SK-N-SH (cell line): ENCODE measurements at regions not wholly inside any gene's neighbourhood (a gene's known extent, or its start where the extent isn't known, plus 50 kb on each side); places are given as distances from the start of the nearest gene placed in this dataset.

Experiments
- CTCF ChIA-PET: fragments of 300-600, 350-600 bp; formaldehyde crosslinking; extraction: SDS; loops from one replicate; lab custom pipeline; 2021; lab: Yijun Ruan, JAX
- POLR2A ChIA-PET: fragments of 350-600 bp; sonication (Branson Sonifier 250); formaldehyde crosslinking; extraction: SDS; loops from one replicate; lab custom pipeline; 2020; ENCODE audit warnings: antibody characterized with exemption, inconsistent platforms; lab: Yijun Ruan, JAX
- DNase-seq: peaks from one replicate; pipeline ENCODE4 v3.0.0; 2012
- H2AFZ ChIP-seq: fragments of 200-600 bp; sonication (generic); 2 replicates; pipeline ENCODE4 v1.8.1; 2016; ENCODE audit warnings: antibody characterized with exemption, mild to moderate bottlenecking, low read depth
- H3F3A ChIP-seq: fragments of 200-600 bp; sonication (generic); replicated peaks from 2 replicates; pipeline ENCODE3; 2016; ENCODE audit warnings: antibody characterized with exemption, mild to moderate bottlenecking; ENCODE audit not compliant: insufficient read depth
- H3K27ac ChIP-seq, 2 experiments: fragments of 200-500 bp in 1 of 2; fragments of 200-600 bp in 1 of 2; sonication (Bioruptor generic) in 1 of 2; sonication (generic), shearing (Covaris generic) in 1 of 2; 2 replicates each; pipeline versions ENCODE4 v1.5.1 to v1.6.1; 2014 to 2016; ENCODE audit warnings: low read depth in 2 of 2, inconsistent platforms in 1 of 2, low read length in 1 of 2, mild to moderate bottlenecking in 1 of 2, mixed read lengths in 1 of 2
- H3K27me3 ChIP-seq: fragments of 200-600 bp; sonication (generic), shearing (Covaris generic); 2 replicates; pipeline ENCODE4 v1.6.1; 2016; ENCODE audit warnings: mixed run types; ENCODE audit not compliant: insufficient read depth
- H3K36me3 ChIP-seq, 2 experiments: fragments of 200-500 bp in 1 of 2; fragments of 200-600 bp in 1 of 2; sonication (Bioruptor generic) in 1 of 2; sonication (generic) in 1 of 2; replicated peaks in 1 of 2; 2 replicates each; pipeline versions ENCODE3 to v1.5.1; 2014 to 2016; ENCODE audit warnings: low read length in 1 of 2, mild to moderate bottlenecking in 1 of 2; ENCODE audit not compliant: insufficient read depth in 2 of 2, control insufficient read depth in 1 of 2
- H3K4me1 ChIP-seq, 2 experiments: fragments of 200-500 bp in 1 of 2; fragments of 200-600 bp in 1 of 2; sonication (Bioruptor generic) in 1 of 2; sonication (generic), shearing (Covaris generic) in 1 of 2; 2 replicates each; pipeline versions ENCODE4 v1.5.1 to v1.6.1; 2014 to 2016; ENCODE audit warnings: low read depth in 1 of 2, low read length in 1 of 2, mixed run types in 1 of 2; ENCODE audit not compliant: insufficient read depth in 2 of 2, control insufficient read depth in 1 of 2
- H3K4me2 ChIP-seq: fragments of 200-600 bp; sonication (generic), shearing (Covaris generic); 2 replicates; pipeline ENCODE4 v1.6.1; 2017; ENCODE audit warnings: mixed run types
- H3K4me3 ChIP-seq, 2 experiments: fragments of 200-500 bp in 1 of 2; fragments of 200-600 bp in 1 of 2; sonication (Bioruptor generic) in 1 of 2; sonication (generic), shearing (Covaris generic) in 1 of 2; 2 replicates each; pipeline versions ENCODE4 v1.5.1 to v1.8.1; 2014 to 2016; ENCODE audit warnings: low read depth in 2 of 2, inconsistent platforms in 1 of 2, low read length in 1 of 2, mild to moderate bottlenecking in 1 of 2, mixed read lengths in 1 of 2, moderate library complexity in 1 of 2
- H3K79me2 ChIP-seq: fragments of 200-600 bp; sonication (generic); 2 replicates; pipeline ENCODE4 v1.8.1; 2017; ENCODE audit warnings: mild to moderate bottlenecking; ENCODE audit not compliant: insufficient read depth
- H3K9ac ChIP-seq: fragments of 200-600 bp; sonication (generic); 2 replicates; pipeline ENCODE4 v1.6.1; 2017; ENCODE audit warnings: mixed run types
- H3K9me2 ChIP-seq: fragments of 200-600 bp; sonication (generic); 2 replicates; pipeline ENCODE4 v1.6.1; 2017; ENCODE audit warnings: mixed run types
- H3K9me3 ChIP-seq: fragments of 200-600 bp; sonication (generic); 2 replicates; pipeline ENCODE4 v1.6.1; 2017; ENCODE audit warnings: mixed run types, mild to moderate bottlenecking, moderate library complexity
- H4K20me1 ChIP-seq: fragments of 200-600 bp; sonication (generic); 2 replicates; pipeline ENCODE4 v1.6.1; 2017; ENCODE audit warnings: mild to moderate bottlenecking, mixed run types; ENCODE audit not compliant: insufficient read depth
- EP300 ChIP-seq, 2 experiments: IDR thresholded peaks; 2 replicates each; pipeline versions ENCODE4 v1.4.0 to v1.6.1; 2012; ENCODE audit warnings: borderline replicate concordance in 1 of 2, low read depth in 1 of 2, low read length in 1 of 2
- FOSL2 ChIP-seq: IDR thresholded peaks from 2 replicates; pipeline ENCODE4 v1.4.0; 2012; ENCODE audit warnings: low read depth, mild to moderate bottlenecking, moderate library complexity, borderline replicate concordance
- FOXJ3 ChIP-seq: sonication (generic); formaldehyde crosslinking; IDR thresholded peaks from 2 replicates; pipeline ENCODE4 v1.5.1; 2020; ENCODE audit warnings: mild to moderate bottlenecking, missing genetic modification reagents
- FOXM1 ChIP-seq: IDR thresholded peaks from 2 replicates; pipeline ENCODE4 v1.4.0; 2012; ENCODE audit warnings: low read depth, mild to moderate bottlenecking
- GABPA ChIP-seq: IDR thresholded peaks from 2 replicates; pipeline ENCODE4 v1.4.0; 2012; ENCODE audit warnings: low read depth, mild to moderate bottlenecking
- GATA2 ChIP-seq: sonication (generic); formaldehyde crosslinking; IDR thresholded peaks from 2 replicates; pipeline ENCODE4 v1.5.0; 2020; ENCODE audit warnings: mild to moderate bottlenecking, missing genetic modification reagents
- MAX ChIP-seq: IDR thresholded peaks from 2 replicates; pipeline ENCODE4 v1.4.0; 2012; ENCODE audit warnings: low read depth
- MEF2A ChIP-seq: IDR thresholded peaks from 2 replicates; pipeline ENCODE4 v1.4.0; 2012; ENCODE audit warnings: low read depth, borderline replicate concordance
- MXI1 ChIP-seq: IDR thresholded peaks from 2 replicates; pipeline ENCODE4 v1.6.1; 2012; ENCODE audit warnings: mild to moderate bottlenecking, low read depth, low read length, improper control_type of control experiment
- NFIC ChIP-seq: IDR thresholded peaks from 2 replicates; pipeline ENCODE4 v1.4.0; 2012; ENCODE audit warnings: borderline replicate concordance
- NRF1 ChIP-seq: IDR thresholded peaks from 2 replicates; pipeline ENCODE4 v1.6.1; 2012; ENCODE audit warnings: low read depth, mild to moderate bottlenecking, low read length
- RFX5 ChIP-seq: IDR thresholded peaks from 2 replicates; pipeline ENCODE4 v1.6.1; 2012; ENCODE audit warnings: mild to moderate bottlenecking, improper control_type of control experiment, low read length
- SIN3A ChIP-seq: IDR thresholded peaks from 2 replicates; pipeline ENCODE4 v1.6.1; 2012; ENCODE audit warnings: low read depth, mild to moderate bottlenecking, low read length, moderate library complexity, borderline replicate concordance
- TAF1 ChIP-seq: IDR thresholded peaks from 2 replicates; pipeline ENCODE4 v1.6.1; 2012; ENCODE audit warnings: low read depth, mild to moderate bottlenecking, low read length, moderate library complexity, borderline replicate concordance
- TCF12 ChIP-seq: IDR thresholded peaks from 2 replicates; pipeline ENCODE4 v1.4.0; 2012
- USF2 ChIP-seq: fragments of 150-350 bp; IDR thresholded peaks from 2 replicates; pipeline ENCODE4 v1.6.1; 2017; ENCODE audit warnings: antibody characterized with exemption, low read length, low read depth, borderline replicate concordance
- YY1 ChIP-seq: IDR thresholded peaks from 2 replicates; pipeline ENCODE4 v1.4.0; 2012; ENCODE audit warnings: low read depth, mild to moderate bottlenecking
- WGBS: methylation state at CpG from one replicate; pipeline ENCODE4 v1.1.6; 2017; ENCODE audit warnings: low lambda C conversion rate; 5-methylcytosine and 5-hydroxymethylcytosine counted together

GRCh38 chr9:79104951-79105350 is 466.8 kb upstream of the TLE4 start (continued):
- TF ChIP-seq RFX5 (no peak), GATA2 (CRISPR knock-in tag) (no peak), TAF1 (no peak)

DNA sequence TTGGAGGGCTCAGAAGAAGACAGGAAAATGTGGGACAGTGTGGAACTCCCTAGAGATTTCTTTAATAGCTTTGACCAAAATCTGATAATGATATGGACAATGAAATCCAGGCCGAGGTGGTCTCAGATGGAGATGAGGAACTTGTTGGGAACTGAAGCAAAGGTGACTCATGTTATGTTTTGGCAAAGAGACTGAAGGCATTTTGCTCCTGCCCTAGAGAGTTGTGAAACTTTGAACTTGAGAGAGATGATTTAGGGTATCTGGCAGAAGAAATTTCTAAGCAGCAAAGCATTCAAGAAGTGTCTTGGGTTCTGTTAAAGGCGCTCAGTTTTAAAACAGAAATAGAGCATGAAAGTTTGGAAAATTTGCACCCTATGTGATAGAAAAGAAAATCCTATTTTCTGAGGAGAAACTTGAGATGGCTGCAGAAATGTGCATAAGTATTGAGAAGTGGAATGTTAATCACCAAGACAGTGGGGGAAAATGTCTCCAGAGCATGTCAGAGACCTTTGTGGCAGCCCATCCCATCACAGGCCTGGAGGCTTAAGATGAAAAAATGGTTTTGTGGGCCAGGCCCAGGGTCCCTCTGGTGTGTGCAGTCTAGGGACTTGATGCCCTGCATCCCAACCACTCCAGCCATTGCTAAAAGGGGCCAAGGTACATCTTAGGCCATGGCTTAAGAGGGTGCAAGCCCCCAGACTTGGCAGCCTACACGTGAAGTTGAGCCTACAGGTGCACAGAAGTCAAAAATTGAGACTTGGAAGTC is 463.7 kb upstream of the TLE4 start:
- TF ChIP-seq SIN3A: no peak
- no peak for TF ChIP-seq YY1
- TF ChIP-seq FOXJ3 (CRISPR knock-in tag): no peak
- TF ChIP-seq TCF12: no peak
- no peak for TF ChIP-seq USF2
- TF ChIP-seq NRF1: no peak
- no peak for TF ChIP-seq TAF1
- Histone ChIP-seq H3F3A (peaks cover 2% of the 10 kb centered on the region), H3K4me2 (no peak overlapping the region), H3K79me2 (no peaks in the 10 kb centered on the region), H3K4me3 (no peak overlapping the region), H3K9me3 (no peaks in the 10 kb centered on the region), H3K36me3 (no peaks in the 10 kb centered on the region), H4K20me1 (no peaks in the 10 kb centered on the region), H3K27me3 (no peaks in the 10 kb centered on the region), H2AFZ (no peak overlapping the region), H3K9ac (no peak overlapping the region), H3K4me1 (no peaks in the 10 kb centered on the region), H3K9me2 (no peaks in the 10 kb centered on the region), H3K27ac (no peak overlapping the region)
- POLR2A ChIA-PET: no interaction called here
- WGBS: 41% methylated on average over 3 of the region's 3 CpGs
- DNase-seq: no peak
- CTCF ChIA-PET: no interaction called here

- Histone ChIP-seq H3K4me1 (peaks cover 0 to 5% of the 10 kb centered on the region in 2 experiments; a peak in 2 of 4 replicates), H3K9me2 (no peaks in the 10 kb centered on the region), H3K4me2 (no peak overlapping the region), H3F3A (no peaks in the 10 kb centered on the region), H3K9me3 (no peaks in the 10 kb centered on the region), H3K79me2 (no peaks in the 10 kb centered on the region), H3K9ac (no peak overlapping the region), H4K20me1 (no peaks in the 10 kb centered on the region), H3K27ac (no peak overlapping the region), H3K27me3 (no peaks in the 10 kb centered on the region), H3K4me3 (no peak overlapping the region), H3K36me3 (no peaks in the 10 kb centered on the region), H2AFZ (no peak overlapping the region)
- TF ChIP-seq FOXM1 (no peak), EP300 (IDR thresholded peaks at IDR 0.05; ENCODE audit: borderline replicate concordance in 1 of 2, low read depth in 1 of 2, low read length in 1 of 2) (no peak), MXI1 (no peak), MAX (no peak), NRF1 (no peak), YY1 (no peak), FOSL2 (no peak), NFIC (no peak), SIN3A (no peak), GABPA (no peak), MEF2A (no peak)
- POLR2A ChIA-PET: no interaction called here
- CTCF ChIA-PET: interaction anchor here (0.9 kb wide), 1 partner anchor 18 kb away, joined by 3 read pairs; no protein-coding TSS in a partner anchor
- DNase-seq: no peak
- WGBS: 88% methylated on average over 4 of the region's 4 CpGs
Measured at GRCh38 chr9:79111653-79112052, 460.1 kb upstream of the TLE4 start.
